Lung (tissue), 11 donors: ENCODE measurements at regions not wholly inside any gene's neighbourhood (a gene's known extent, or its start where the extent isn't known, plus 50 kb on each side); places are given as distances from the start of the nearest gene placed in this dataset.

Experiments used
- ATAC-seq: fragments of 200-7000 bp; cut with Tn5 transposase; one replicate; pipeline ENCODE4 v1.9.1; 2020; ENCODE audit warnings: moderate number of reproducible peaks; ENCODE audit not compliant: insufficient read depth, low FRiP score
- DNase-seq, 3 donors: peaks; one replicate each; pipeline ENCODE4 v3.0.0-alpha.2; 2013 to 2017
- H3K27ac ChIP-seq, 2 donors: one replicate each; pipeline ENCODE4 v1.5.1; 2013; ENCODE audit warnings: mild to moderate bottlenecking in 2 of 2, moderate library complexity in 2 of 2, control low read depth in 1 of 2, inconsistent platforms in 1 of 2, low read depth in 1 of 2, low read length in 1 of 2
- H3K27me3 ChIP-seq, 3 donors: one replicate each; pipeline ENCODE4 v1.5.1; 2013; ENCODE audit warnings: low read length in 2 of 3; ENCODE audit not compliant: control insufficient read depth in 3 of 3, insufficient read depth in 3 of 3
- H3K36me3 ChIP-seq, 4 donors: one replicate each; pipeline ENCODE4 v1.5.1; 2013; ENCODE audit warnings: low read length in 4 of 4, mild to moderate bottlenecking in 1 of 4, moderate library complexity in 1 of 4; ENCODE audit not compliant: control insufficient read depth in 4 of 4, insufficient read depth in 4 of 4
- H3K4me1 ChIP-seq, 5 donors: one replicate each; pipeline ENCODE4 v1.5.1; 2013; ENCODE audit warnings: low read length in 5 of 5, mild to moderate bottlenecking in 2 of 5, moderate library complexity in 1 of 5; ENCODE audit not compliant: control insufficient read depth in 5 of 5, insufficient read depth in 5 of 5
- H3K4me3 ChIP-seq: one replicate; pipeline ENCODE4 v1.5.1; 2013; ENCODE audit warnings: mild to moderate bottlenecking, control low read depth, moderate library complexity
- H3K9ac ChIP-seq, 2 donors: one replicate each; pipeline ENCODE4 v1.5.1; 2013; ENCODE audit warnings: low read length in 2 of 2, control low read depth in 1 of 2; ENCODE audit not compliant: insufficient read depth in 1 of 2
- H3K9me3 ChIP-seq, 4 donors: one replicate each; pipeline ENCODE4 v1.5.1; 2013; ENCODE audit warnings: low read length in 3 of 4, mild to moderate bottlenecking in 1 of 4, moderate library complexity in 1 of 4; ENCODE audit not compliant: control insufficient read depth in 4 of 4, insufficient read depth in 3 of 4
- CTCF ChIP-seq: IDR thresholded peaks from 2 replicates; pipeline ENCODE4 v1.5.1; 2012; ENCODE audit warnings: mild to moderate bottlenecking; ENCODE audit errors: control extremely low read depth, extremely low read depth
- WGBS, 2 donors: extraction: QIAGEN DNeasy Blood & Tissue Kit; methylation state at CpG; one replicate each; pipeline ENCODE4 v1.1.7; 2013; 5-methylcytosine and 5-hydroxymethylcytosine counted together
- donor health status: control.
- donor health status: control.
- donor health status: Bipolar disorder and iron deficiency.
- donor health status: healthy.
- donor health status: DM: yes; HTN: yes; CAD: no.

- DNase-seq (no peak), ATAC-seq (peak; percentile 29)
- TF ChIP-seq CTCF = no peak
- no peak overlapping the region for H3K4me3 ChIP-seq
- 62 to 69% methylated on average over 12 of the region's 12 CpGs for WGBS, 2 donors
- no peak overlapping the region for H3K9ac ChIP-seq
- no peaks in the 10 kb centered on the region for H3K27me3 ChIP-seq
- no peaks in the 10 kb centered on the region for H3K4me1 ChIP-seq
- H3K36me3 ChIP-seq = no peaks in the 10 kb centered on the region
- H3K9me3 ChIP-seq = peaks cover 0 to 2% (median 0%) of the 10 kb centered on the region in 4 donors
- peak overlapping the region in 1 of 2 donors; percentile 63 for H3K27ac ChIP-seq
Observed at GRCh38 chr4:26218677-26219605, 101.9 kb upstream of the RBPJ start.

DNA sequence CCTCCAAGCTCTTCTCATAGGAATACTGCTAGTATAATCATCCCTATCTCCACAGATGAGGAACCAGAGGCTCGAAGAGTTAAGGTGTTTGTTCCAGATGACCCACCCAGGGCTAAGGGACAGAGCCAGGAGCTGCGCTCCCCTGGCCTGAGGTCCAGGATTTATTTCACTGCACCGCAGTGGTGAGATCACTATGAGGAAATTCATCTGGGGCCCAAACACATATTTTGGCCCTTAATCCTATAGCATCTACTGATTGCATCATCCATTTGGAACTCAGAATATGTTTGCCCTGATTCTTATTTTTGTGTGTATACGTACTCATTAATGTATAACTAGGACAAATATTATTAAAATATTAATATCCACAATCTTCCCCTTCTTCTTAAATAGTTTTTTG lies 100.1 kb upstream of the RBPJ start:
- no peak for TF ChIP-seq CTCF
- H3K4me3 ChIP-seq = no peak overlapping the region
- no peaks in the 10 kb centered on the region for H3K36me3 ChIP-seq
- no peak for DNase-seq
- H3K27me3 ChIP-seq = no peaks in the 10 kb centered on the region
- H3K4me1 ChIP-seq = no peaks in the 10 kb centered on the region
- 78 to 87% methylated on average over 4 of the region's 4 CpGs for WGBS, 2 donors
- no peak overlapping the region for H3K27ac ChIP-seq
- H3K9me3 ChIP-seq = peaks cover 0 to under 1% (median 0%) of the 10 kb centered on the region in 4 donors
- no peak for ATAC-seq
- no peak overlapping the region for H3K9ac ChIP-seq

DNA sequence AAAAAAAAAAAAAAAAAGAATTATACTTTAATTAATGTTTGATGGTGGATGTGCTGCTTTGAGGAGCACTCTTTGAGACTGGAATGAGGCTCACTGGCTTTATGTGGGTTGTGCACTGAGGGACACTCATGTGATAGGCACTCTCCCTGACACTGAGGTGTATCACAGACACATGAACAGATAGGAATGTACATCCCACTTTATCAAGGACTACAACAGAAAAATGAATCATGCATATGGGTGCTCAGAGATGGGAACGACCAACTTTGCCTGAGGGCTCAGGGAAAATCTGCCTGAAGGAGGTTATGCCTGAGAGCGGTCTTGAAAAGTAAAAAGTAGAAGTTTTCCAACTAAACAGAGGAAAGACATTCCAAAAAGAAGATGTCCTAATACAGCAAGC lies 97.7 kb upstream of the RBPJ start:
- no peak overlapping the region for H3K4me3 ChIP-seq
- WGBS, 2 donors = 94 to 100% methylated on average over 2 of the region's 2 CpGs
- H3K27ac ChIP-seq = no peak overlapping the region
- H3K36me3 ChIP-seq = no peaks in the 10 kb centered on the region
- no peak for ATAC-seq
- no peak overlapping the region for H3K9ac ChIP-seq
- H3K4me1 ChIP-seq = peaks cover 0 to 15% (median 0%) of the 10 kb centered on the region in 5 donors
- no peaks in the 10 kb centered on the region for H3K27me3 ChIP-seq
- no peak for DNase-seq
- no peaks in the 10 kb centered on the region for H3K9me3 ChIP-seq
- no peak for TF ChIP-seq CTCF
